ENCODE measurements at regions not wholly inside any gene's neighbourhood (a gene's known extent, or its start where the extent isn't known, plus 50 kb on each side); places are given as distances from the start of the nearest gene placed in this dataset.
"Not testable (repeated sequence)": the region's sequence is repeated elsewhere in the genome, so short reads cannot be mapped to it uniquely, and the experiment has no call there.

DNA sequence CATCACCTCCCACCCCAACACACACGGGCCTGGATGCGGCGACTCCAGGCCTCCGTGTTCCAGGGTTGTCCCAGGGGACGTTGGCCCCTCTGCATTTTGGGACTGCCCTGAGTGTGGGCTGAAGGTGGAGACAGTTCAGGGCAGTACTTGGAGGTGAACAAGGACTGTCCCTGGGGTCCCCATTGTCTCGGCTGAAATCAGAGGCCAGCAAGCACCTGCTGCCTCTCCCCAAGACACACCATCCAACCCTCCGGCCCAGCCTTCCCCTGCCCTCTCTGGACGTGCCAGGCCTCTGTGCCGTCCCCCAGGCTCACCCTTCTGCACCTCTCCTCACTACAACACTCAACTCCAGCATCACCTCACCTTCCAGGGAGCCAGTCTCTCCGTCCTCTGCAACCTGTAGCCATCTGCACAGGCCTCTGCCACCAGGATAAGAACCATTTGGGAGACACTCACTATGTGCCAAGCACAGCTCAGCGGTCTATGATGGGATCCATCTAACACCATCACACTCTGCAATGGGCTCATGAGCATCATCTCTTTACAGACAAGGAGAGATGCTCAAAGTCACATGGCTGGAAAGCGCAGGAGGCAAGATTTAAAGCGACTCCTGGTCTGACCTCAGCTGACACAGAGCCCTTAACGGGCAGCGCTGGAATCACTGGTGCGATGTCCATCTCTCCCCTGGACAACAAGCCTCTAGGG, 104.5 kb upstream of the SEC14L1 start:
- H3K4me3 ChIP-seq = no peak overlapping the region
- H3K27ac ChIP-seq = no peak overlapping the region

DNA sequence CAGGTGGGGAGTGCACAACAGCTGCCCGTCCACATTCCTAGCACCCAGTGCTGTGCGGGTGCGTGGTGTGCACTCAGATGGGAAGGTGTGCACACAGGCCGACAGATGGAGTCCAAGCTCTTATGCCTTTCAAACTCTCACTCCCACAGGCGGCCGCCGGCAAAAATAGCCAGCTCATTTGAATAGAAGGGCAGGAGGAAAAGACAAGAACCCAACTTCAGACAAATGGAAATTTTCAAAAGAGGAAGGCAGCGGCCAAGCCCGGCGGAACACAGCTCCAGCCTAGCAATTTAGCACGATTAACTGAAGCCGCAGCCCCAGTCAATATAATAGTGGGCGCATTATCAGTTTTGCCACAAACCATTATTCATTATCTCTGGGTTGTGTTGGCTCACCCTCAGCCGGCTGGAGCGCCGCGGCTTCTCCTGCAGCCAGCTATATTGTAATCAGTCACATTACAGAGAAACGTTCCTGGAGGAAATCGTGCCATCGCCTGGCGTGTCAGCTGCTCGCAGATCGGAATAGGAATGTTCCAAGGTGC, 103.9 kb upstream of the SEC14L1 start:
- H3K27ac ChIP-seq = no peak overlapping the region
- no peak overlapping the region for H3K4me3 ChIP-seq

DNA sequence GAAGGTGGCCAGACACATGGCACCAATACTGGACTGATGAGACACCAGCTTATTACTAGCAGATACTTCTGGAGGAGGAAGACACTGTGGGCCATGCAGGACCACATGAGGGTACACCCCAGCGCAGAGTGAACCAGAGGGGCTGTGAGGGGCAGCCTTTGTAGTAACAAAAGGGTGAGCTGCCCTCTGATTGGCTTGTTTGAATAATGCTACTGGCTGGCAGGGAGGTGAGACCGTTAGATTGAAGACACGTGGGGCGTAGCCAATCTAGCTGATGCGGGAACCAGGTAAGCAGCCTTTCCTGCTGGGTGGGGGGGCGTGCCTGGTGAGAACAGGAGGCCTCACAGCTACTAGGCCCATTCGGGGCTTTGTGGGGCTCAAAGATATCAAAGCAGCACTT, 102.8 kb upstream of the SEC14L1 start:
- H3K27ac ChIP-seq = no peak overlapping the region
- H3K4me3 ChIP-seq = no peak overlapping the region

DNA sequence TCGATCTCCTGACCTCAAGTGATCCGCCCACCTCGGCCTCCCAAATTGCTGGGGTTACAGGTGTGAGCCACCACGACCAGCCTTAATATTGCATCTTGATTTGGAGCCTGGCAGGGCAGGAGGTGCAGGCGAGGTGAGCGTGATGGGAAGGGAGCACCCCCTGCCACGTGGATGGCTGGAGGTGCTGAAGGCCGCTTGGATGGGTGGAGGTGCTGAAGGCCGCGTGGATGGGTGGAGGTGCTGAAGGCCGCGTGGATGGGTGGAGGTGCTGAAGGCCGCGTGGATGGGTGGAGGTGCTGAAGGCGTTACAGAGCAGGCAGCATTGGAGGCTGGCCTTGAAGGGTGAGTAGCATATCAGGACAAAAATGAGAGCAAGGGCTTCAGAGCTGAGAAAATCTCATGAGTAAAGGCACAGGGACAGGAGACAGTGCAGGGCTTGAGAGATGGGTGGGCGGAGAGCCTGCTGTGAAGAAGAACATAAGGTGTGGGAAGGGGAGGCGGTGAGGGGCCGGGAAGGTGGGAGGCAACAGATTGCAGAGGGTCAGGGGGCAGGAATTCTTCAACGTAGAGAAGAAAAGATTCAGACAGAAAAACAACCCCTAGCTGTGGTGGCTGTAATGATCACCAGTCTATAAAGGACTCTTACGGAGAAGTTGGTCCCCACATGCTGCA, 101.7 kb upstream of the SEC14L1 start:
- Histone ChIP-seq H3K27ac (no peak overlapping the region), H3K4me3 (no peak overlapping the region)

DNA sequence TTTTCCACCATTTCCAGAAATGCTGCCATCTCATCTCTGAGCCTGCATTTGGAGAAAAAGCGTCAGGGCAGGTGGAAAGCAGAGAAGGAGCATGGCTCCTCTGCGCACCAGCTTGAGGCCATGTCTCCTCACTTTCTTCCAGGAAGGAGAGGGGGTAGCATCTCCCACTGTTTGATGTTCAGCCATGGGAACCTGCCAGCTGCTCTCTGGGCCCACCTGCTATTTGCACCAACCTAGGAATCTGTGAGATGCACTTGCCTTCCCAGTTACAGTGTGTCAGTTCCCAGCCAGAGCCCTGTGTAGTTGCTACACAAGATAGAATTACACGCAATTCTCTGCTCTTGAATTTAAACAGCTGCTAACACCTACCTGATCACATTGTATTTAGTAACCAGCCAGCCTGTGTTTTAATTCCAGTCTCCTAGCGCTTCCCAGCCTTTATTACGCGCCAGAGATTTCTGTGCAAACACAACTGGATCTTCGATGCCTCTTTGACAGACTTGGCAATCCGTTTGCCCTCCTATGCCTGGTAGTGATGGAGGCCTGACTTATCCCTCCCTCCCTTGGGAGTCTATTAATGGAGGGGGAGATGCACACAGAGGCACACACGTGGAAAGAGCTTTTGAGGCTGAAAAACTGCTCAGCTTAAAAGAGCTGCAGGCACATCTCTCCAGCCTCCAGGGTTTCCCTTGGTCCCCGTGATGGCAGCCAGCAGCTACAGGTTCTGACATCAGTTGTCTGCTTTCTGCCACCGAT, 98.1 kb upstream of the SEC14L1 start:
- no peak overlapping the region for H3K27ac ChIP-seq
- no peak overlapping the region for H3K4me3 ChIP-seq

DNA sequence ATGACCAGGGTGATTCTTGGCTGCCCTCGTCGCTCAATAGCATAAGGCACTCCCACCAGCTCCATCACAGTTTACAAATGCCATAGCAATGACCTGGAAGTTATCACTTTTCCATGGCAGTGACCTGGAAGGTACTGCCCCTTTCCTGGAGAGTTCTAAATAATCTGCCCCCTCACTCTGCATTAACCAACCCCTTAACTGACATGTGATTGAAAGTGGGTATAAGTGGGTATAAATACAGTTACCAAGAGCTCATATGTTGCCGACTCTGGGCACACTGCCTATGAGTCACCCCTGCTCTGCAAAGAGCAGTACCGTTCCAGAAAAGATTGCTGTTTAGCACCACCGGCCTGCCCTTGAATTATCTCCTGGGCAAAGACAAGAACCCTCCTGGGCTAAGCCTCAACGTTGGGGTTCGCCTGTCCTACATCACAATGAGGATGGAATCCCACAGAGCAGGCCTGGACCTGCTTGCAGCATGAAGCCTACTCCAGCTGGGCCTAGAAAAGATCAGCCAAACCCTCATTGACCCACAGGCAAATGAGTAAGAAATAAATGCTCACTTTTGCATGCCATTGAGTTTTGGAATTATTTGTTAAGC, 95.2 kb upstream of the SEC14L1 start:
- Histone ChIP-seq H3K27ac (no peak overlapping the region), H3K4me3 (no peak overlapping the region)

DNA sequence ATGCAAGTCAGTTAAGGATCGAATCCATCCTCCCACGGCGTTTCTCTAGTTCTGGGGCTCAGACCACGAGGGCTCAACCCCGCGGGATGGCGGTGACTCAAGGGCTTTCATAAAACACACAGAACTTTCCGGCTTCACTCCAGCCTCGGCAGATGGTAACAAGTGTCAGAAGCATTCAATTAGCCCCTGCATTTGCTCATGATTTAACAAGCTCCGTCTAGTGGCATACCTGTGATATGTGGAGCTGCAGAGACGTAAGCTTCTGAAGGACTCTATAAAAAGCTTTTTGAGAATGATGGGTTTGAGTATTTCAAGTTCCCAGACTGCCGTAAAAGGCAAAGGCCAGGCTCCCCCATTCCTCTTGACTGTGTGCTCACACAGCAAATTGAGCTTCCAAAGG, 91.3 kb upstream of the SEC14L1 start:
- Histone ChIP-seq H3K27ac (no peak overlapping the region), H3K4me3 (no peak overlapping the region)

DNA sequence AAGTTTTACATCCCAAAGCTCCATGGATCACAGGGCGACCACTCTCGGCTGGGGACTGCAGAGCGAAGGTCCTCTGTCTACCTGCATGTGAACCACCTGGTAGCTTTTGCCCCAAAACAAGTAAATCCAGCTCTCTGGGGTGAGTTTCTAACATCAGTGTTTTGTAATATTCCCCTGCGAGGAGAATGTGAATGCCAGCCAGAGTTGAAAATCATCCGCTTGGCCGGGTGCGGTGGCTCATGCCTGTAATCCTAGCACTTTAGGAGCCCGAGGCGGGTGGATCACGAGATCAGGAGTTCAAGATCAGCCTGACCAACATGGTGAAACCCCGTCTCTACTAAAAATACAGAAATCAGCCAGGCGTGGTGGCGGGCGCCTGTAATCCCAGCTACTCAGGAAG, 89.9 kb upstream of the SEC14L1 start:
- not testable (repeated sequence) for H3K27ac ChIP-seq, H3K4me3 ChIP-seq

DNA sequence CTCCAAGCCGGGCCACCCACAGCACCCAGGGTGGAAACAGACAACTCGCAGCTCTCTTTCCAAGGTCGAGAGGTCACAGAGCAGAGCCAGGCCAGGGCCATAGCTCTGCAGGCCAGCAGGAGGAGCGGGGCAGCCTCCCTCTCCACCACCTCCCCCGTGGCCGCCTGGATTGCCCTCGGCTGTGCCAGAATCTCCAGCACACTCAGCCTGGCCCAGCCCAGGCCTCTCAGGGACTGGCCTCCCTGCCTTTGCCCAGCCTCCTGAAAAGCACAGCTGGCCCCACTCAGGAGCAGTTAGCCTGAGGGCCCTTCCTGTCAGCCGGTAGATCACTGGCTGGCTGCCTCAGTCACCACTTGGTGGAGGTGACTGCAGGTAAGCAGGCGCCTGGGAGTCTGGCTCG, 85.8 kb upstream of the SEC14L1 start:
- H3K4me3 ChIP-seq = no peak overlapping the region
- no peak overlapping the region for H3K27ac ChIP-seq

DNA sequence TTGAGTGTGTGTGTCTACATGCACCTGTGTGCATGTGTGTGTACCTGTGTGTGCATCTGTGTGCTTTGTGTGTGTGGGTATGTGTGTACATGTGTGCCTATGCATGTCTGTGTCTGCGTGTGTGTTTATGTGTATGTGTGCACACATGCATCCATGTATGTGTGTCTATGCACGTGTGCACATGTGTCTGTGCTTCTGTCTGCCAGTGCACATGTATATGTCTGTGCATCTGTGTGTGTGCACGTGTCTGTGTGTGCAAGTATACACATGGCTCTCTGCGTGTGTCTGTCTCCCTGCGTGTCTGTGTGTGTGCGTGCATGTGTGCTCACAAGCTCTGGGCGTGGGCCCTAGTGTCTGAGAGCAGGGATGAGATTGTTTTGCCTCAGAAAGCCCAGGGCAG, 85.3 kb upstream of the SEC14L1 start:
- Histone ChIP-seq H3K27ac (no peak overlapping the region), H3K4me3 (no peak overlapping the region)

DNA sequence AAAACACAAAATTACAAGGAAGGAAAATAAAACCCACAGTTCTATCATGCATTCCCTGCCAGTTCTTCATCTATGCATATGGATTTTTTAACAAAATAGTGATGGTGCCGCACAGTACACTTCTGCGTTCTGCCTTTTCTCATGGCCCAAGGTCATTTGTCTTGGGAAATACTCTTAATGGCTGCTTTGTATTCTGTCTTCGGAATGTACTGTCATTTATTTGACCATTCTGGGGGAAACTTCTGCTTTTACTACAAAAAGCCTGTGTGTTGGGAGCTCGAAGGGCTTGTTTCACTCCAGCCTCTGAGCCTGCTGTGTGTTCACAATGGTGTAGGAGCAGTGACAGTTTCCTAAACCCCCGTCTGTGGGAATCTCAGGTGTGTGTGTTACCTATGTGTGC, 82.8 kb upstream of the SEC14L1 start:
- H3K4me3 ChIP-seq = no peak overlapping the region

DNA sequence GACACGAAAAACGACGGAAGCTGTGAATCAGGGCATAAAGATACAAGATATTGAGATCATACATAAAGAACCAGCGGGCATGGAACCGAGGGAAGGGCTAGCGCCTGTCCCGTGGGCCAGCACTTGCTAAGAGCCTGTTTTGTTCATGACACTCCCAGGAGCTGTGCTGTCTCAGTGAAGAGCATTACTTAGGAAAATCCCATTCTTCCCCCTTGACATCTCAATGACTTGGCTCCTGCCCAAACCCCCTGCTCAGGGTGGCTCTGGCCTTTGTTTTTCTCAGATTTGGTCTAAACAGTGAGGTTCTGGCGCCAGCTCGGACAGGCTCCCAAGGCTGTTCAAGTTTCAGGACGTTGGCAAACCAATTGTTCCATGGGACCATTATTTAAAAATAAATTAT, 79.1 kb upstream of the SEC14L1 start:
- Histone ChIP-seq H3K27ac (no peak overlapping the region), H3K4me3 (no peak overlapping the region)

More for the DNA sequence above, 82.8 kb upstream of the SEC14L1 start:
- no peak overlapping the region for H3K27ac ChIP-seq

DNA sequence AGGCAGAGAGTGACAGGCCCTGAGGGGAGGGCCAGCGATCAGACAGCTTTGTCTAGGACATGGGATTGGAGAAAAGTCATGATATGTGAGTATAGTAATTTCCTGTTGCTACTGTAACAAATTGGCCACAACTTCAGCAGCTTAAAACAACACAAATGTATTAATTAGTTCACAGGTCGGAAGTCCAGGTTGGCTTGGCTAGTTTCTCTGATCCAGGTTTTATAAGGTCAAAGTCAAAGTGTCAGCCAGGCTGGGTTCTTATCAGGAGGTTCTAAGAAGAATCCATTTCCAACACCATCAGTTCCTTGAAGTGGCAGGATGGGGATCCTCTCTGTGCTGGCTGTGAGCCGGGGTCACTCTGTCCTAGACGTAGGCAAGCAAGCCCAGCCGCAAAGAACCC, 76.2 kb upstream of the SEC14L1 start:
- Histone ChIP-seq H3K27ac (no peak overlapping the region), H3K4me3 (no peak overlapping the region)

DNA sequence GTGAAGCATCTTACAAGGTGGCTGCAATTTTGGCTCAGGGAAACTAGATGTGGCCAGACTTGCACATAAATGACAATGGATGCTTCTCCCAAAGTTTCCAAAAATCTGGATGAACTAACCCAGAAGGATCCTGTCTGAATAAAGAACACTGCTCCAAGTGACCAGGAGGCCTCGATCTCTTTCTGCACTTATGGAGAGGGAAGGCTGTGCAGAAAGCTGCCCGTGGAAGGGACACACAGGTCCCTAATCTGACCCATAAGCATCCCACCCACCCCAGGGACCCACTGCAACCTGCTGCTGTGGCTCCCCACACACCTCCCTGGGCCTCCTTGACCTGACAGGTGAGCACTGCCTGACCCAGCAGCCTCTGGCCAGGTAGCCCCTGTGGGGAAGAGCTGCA, 74.6 kb upstream of the SEC14L1 start:
- no peak overlapping the region for H3K4me3 ChIP-seq
- no peak overlapping the region for H3K27ac ChIP-seq

DNA sequence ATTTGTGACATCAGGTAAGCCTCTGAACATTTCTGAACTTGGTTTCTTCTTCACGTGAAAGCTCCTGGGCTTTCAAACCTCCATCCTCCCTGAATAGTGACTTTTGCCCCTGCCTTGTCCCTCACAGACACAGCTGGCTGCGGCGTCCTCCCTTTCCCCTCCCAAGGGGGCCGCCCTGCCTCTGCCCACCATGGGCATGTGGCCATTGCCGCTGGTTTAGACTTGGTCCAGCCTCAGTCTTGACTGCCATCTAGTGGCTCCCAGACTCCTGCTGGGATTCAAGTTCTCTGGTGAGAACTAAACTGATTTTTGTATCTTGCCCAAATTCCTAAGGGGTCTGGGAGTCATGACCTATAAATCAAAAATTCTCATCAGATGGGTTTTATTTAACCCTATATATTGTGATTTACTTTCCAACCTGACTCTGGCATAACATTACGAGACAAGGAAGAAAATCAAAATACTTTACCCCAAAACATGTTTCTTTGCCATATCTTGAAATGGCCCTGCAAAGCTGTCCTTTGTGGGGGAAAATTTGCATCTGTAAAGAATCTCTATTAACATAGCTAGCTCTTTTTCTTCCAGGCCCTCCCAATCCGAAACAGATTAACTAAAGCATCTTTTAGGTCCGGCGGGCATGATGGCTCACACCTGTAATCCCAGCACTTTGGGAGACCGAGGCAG, 73.9 kb upstream of the SEC14L1 start:
- H3K4me3 ChIP-seq, H3K27ac ChIP-seq: not testable (repeated sequence)

DNA sequence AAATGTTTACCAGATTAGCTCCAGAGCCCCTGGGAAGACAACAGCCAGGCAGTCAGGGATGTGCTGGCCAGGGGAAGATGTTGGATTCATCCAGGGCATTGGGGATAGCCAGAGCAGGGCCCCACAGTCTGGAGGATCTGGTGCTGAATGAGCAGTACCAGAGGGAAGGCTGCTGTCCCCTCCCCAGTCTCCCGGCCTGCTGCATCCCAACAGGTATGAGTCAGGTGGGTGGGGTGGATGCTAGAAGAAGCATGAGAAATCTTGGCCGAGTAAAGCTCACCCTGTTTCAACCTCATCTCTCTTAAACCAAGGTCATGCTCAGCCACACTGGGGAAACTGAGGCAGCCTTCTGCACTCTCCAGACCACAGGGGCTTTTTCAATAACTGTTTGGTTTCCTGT, 71.9 kb upstream of the SEC14L1 start:
- no peak overlapping the region for H3K4me3 ChIP-seq
- H3K27ac ChIP-seq = no peak overlapping the region

DNA sequence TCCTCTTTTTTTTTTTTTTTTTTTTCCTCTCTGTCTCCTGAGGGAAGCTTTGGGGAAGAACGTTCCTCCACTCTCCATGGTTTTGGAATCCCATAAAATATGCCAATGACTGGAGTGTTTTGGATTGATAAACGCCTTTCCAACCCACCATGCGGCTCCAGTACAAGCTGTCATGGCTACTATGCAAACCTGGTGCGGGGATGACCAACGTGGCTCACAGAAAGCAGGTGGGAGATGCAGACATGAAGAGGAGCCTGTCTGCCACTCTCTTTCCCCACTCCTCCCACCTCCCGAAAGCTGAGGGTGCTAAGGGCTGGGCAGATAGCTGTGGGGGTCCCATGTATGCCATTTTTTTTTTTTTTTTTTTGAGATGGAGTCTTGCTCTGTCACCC, 69.9 kb upstream of the SEC14L1 start:
- H3K4me3 ChIP-seq = no peak overlapping the region
- H3K27ac ChIP-seq = no peak overlapping the region

DNA sequence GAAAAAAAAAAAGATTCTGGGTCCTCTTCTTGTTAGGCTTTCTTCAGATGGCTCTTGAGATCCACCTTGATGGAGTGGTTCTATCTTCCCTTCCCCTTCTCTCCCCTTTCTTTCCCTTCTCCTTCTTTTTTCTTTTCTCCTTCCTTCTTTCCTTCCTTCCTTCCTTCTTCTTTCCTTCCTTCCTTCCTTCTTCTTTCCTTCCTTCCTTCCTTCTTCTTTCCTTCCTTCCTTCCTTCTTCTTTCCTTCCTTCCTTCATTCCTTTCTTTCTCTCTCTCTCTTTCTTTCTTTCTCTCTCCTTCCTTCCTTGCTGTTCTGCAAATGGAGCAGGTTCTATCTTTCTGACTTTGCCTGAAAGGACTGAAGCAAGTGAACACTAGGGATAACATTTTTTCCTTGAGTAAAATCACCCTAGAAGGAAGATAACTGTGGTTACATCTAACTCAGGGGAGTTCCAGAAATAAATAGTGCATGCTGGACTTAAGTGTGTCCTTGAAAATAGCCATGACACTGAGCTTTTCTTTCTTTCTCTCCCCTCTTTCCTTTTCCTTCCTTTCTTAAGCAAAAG, 68.8 kb upstream of the SEC14L1 start:
- Histone ChIP-seq H3K27ac (no peak overlapping the region), H3K4me3 (no peak overlapping the region)

DNA sequence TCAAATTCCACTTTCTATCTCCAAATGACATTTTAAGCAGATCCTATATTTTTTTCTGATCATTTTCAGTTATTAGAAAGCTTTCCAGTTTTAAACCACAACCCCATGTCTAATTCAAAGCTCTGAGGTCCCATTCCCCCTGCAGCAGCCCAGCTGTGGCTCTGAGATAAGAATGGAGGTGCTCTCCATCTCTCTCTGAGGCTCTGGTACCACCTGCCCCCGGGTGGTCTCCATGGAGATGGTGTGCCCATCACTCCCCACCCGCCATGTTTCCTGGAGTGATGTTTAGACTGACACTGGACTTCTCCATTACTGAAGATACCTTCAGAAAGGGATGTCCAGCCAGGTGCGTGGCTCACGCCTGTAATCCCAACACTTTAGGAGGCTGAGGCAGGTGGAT, 68.1 kb upstream of the SEC14L1 start:
- H3K4me3 ChIP-seq = no peak overlapping the region
- H3K27ac ChIP-seq = no peak overlapping the region

DNA sequence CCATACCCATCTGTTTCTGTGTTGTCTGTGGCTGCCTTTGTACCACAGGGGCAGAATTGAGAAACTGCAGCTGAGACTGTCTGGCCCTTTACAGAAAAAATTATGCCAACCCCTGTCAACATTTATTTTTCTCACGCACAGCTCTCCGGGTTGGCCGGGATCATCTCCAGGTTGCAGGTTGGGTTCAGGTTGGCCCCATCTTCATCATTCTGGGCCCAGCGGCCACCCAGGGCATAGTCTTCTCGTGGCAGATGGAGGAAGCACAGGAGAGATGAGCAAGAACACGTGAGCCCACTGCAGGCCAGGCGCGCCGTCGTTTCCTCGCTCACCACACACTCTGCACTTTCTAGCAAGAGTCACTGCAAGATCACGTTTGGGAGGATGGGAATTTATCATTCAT, 66.1 kb upstream of the SEC14L1 start:
- Histone ChIP-seq H3K27ac (no peak overlapping the region), H3K4me3 (no peak overlapping the region)

All from skin epidermis (tissue), 12 donors.